GM13976 (cell line): ENCODE measurements at regions not wholly inside any gene's neighbourhood (a gene's known extent, or its start where the extent isn't known, plus 50 kb on each side); places are given as distances from the start of the nearest gene placed in this dataset.

ENCODE experiments used
- DNase-seq: peaks from one replicate; pipeline ENCODE4 v3.0.0; 2012; ENCODE audit warnings: low spot score
- in situ Hi-C: fragments of 300-500 bp; cut with MboI; formaldehyde crosslinking; loops from one replicate; pipeline ENCODE4 v1.12.0; 2022; ENCODE audit warnings: low sequenced_read_pairs, mixed read lengths, inconsistent platforms; ENCODE audit not compliant: unreplicated experiment
- TF ChIP-seq, protein P1 (sequence below): IDR thresholded peaks from 2 replicates; pipeline ENCODE4 v1.5.1; 2012; ENCODE audit warnings: borderline replicate concordance, mild to moderate bottlenecking; ENCODE audit not compliant: insufficient read depth; ENCODE audit errors: extremely low read depth, missing control alignments, control extremely low read depth

DNA sequence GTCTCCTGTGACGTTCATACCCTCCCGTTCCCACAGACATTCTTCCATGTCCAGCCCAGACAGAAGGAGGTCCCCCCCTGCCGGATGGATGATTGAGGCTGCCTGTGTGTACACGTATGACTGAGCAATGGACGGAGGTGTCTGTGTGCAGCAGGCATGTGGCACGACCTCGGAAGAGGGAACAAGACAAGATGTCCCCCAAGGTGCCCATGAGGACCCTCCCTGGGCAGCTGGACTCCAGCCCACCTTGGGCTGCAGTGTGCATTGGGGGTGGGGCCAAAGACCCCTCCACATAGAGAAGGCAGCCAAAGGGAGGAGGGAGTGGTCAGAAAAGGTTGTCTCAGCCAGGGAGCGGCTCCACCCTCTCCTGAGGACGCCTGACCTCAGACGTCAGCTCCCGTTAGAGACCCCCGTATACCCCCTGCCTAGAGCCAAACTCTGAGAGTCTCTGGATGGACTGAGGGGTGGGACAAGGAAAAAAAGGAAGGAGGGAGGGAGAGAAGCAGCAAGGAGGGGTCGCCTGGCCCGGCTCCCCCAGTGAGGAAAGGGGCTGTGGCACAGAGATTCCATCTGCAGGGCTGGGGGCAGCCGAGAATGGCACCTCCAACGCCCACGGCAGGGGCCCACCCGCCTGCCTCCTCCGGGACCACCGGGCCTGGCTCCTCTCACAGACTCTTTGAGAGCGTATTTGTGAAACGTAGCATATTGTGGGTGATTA is 92.9 kb upstream of the BHLHE23 start:
- in situ Hi-C loops = no loop called here
- TF ChIP-seq, protein P1, sequence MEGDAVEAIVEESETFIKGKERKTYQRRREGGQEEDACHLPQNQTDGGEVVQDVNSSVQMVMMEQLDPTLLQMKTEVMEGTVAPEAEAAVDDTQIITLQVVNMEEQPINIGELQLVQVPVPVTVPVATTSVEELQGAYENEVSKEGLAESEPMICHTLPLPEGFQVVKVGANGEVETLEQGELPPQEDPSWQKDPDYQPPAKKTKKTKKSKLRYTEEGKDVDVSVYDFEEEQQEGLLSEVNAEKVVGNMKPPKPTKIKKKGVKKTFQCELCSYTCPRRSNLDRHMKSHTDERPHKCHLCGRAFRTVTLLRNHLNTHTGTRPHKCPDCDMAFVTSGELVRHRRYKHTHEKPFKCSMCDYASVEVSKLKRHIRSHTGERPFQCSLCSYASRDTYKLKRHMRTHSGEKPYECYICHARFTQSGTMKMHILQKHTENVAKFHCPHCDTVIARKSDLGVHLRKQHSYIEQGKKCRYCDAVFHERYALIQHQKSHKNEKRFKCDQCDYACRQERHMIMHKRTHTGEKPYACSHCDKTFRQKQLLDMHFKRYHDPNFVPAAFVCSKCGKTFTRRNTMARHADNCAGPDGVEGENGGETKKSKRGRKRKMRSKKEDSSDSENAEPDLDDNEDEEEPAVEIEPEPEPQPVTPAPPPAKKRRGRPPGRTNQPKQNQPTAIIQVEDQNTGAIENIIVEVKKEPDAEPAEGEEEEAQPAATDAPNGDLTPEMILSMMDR = no peak
- no peak for DNase-seq

DNA sequence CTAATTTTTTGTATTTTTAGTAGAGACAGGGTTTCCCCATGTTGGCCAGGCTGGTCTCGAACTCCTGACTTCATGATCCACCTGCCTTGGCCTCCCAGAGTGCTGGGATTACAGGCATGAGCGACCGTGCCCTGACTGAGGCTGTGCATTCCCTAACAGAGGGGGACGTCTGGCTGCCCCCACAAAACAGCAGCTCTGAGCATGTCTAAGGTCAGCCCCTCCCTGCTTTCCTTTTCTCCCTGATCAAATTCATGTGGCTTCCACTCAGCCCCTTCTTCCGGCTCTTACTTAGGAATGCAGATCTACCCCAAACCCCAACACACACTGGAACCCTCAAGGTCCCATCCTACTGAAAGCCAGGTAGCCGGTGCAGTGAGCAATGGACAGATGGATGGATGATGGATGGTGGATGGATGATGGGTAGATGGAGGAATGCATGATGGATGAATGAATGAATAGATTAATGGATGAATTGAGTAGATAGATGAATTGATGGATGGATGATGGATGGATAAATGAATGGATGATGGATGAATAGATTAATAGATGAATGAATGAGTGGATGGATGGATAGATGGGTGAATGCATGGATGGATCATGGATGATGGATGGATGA is 91.5 kb upstream of the BHLHE23 start:
- TF ChIP-seq, protein P1 = no peak
- in situ Hi-C loops = no loop called here
- DNase-seq = no peak

DNA sequence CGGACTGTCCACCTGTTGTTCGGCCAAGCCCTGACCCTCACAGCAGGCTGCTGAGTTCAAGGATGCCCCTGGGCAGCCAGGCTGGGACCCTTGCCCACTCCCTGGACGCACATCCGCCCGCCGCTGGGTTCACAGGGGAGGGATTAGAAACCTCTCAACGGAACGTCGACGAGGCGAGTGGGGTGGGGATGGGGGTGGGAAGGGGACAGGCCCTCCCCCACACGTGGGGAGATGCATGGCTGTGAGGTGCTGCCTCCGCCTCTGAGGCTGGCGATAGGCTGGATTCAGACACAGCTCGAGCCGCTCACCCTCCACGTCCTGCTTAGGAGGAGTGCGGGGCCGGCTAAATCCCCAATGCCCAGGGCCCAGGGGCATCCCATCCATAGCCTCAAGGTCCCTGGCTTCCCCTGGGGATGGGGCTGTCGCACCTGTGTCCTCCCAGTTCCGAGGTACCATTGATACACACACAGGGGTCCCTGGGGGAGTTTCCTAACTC is 90.6 kb upstream of the BHLHE23 start:
- TF ChIP-seq, protein P1 = no peak
- DNase-seq = no peak
- in situ Hi-C loops = no loop called here

DNA sequence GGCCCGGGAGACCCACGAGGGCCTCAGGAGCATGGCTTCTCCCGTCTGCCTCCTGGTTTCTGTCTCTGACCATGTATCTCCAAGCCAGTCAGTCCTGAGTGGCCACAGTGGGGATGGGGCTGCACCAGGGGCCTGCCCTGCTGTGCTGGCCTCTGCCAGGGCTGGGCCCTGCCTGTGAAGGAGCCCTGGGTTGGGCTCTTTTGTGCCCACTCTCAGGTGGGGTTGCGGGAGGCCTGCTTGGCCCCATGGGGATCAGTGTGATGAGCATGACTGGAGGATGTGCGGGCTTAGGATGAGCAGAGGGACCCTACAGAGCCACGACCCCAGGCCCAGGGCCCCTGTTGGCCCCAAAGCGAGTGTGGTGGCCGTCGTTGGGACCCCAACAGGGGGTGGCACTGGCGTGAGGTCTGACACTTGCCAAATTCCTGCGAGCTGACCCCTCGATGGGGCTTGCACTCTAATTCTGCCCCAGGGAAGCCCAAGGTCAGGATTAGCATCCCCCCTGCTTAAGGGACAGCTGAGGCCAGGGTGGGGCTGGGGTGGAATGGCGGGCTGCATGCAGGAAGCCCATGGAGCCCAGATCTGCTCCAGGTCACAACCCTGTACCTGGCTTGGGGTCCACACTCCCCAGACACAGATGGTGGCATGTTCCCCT is 90.0 kb upstream of the BHLHE23 start:
- TF ChIP-seq, protein P1 = no peak
- in situ Hi-C loops = no loop called here
- DNase-seq = no peak

DNA sequence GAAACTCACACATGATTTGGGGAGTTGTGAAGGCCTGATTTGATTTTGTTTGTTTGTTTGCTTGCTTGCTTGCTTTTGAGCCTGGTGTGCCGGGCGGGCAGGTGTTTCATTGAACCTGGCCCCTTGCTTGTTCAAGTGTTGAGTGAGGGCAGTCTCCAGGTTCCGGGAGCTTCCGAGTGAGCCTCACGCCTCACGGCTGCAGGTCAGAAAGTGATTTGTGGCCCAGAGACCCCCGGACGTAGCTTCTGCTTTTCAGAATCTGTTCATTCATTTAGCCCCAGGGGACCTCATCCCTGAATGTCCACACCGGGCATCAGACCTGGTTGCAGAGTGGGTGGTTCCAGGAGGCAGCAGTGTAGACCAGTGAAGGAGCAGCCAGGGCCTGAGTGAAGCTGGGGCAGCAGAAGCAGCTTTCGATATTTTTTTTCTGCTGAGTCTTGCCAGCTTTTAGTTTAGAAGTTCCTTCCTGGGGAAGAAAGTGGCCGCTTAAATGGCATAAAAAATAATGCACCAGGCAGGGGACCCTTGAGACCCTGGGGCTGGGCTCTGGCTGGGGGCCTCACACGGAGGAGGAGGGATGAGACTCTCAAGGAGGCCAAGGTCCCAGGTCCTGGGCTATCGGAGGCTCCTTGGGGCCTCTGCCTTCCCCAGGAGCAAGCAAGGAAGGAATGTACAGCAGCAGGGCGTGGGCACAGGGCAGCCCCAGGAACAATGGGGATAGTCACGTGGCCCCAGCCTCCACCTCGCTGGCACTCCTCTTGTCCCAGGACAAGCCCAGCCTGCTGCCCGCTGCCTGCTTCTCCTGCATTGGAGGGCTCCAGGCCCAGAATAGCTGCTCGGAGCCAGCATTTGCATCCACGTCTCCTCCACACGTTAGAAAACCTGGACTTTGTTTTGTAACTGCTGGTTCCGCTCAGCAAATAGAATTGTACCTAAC is 89.2 kb upstream of the BHLHE23 start:
- DNase-seq = no peak
- in situ Hi-C loops = no loop called here
- TF ChIP-seq, protein P1 = no peak

DNA sequence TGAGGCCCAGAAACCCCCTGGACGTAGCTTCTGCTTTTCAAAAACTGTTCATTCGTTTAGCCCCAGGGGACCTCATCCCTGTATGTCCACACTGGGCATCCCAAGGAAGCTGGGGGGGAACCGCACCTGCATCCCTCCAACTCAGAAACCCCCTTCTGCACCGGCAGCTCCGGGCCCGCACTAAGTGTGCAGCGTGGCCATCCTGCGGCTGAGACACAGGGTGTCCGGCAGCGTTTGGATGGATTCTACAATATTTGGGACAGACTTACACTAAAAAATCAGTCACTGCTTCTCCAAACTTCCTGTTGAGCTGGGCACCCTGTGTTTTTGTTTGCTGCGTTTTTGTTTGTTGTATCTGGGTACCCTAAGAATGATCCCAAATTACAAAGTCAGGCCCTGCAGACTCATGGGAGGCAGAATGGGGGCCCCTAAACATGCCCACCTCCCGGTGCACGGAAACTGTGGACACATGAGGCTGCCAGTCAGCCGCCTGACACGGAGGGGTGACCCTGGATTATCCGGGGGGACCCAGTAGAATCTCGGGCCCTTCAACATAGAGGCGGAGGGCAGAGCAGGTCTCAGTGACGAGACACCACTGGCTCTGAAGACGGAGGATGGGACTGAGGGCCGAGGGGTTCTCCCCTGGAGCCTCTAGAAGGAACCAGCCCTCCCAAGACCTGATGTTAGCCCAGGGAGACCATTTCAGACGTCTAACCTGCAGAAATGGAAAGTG is 88.2 kb upstream of the BHLHE23 start:
- in situ Hi-C loops = no loop called here
- DNase-seq = no peak
- TF ChIP-seq, protein P1 = no peak
